NB4 (cell line): ENCODE measurements at regions not wholly inside any gene's neighbourhood (a gene's known extent, or its start where the extent isn't known, plus 50 kb on each side); places are given as distances from the start of the nearest gene placed in this dataset.

Experiments
- POLR2A ChIP-seq: IDR thresholded peaks from 2 replicates; pipeline ENCODE4 v1.6.1; 2011; ENCODE audit warnings: mild to moderate bottlenecking; ENCODE audit not compliant: insufficient read length; ENCODE audit errors: extremely low read depth
- TF ChIP-seq, protein P1 (sequence below): IDR thresholded peaks from one replicate; pipeline ENCODE4 v1.5.1; 2012; ENCODE audit warnings: low read depth, low read length

DNA sequence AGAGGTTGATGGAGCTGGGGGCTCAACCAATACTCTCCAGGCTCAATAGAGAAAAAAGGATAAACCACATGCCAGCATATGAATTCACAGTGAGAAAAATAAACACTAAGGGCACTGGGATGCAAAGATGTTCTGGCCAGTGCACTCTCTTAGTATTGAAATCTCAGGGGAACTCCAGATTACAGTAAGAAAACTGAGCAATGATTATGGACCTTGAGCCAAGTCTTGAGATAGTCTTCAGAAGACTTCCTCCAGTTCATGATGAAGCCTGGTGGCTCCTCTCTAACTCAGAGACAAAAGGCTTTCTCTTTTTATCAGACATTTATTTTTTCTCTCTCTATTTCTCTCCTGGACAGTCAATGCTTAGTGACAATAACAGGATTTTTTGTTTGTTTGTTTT is 139.8 kb upstream of the SPEF2 start:
- TF ChIP-seq POLR2A = no peak
- TF ChIP-seq, protein P1, sequence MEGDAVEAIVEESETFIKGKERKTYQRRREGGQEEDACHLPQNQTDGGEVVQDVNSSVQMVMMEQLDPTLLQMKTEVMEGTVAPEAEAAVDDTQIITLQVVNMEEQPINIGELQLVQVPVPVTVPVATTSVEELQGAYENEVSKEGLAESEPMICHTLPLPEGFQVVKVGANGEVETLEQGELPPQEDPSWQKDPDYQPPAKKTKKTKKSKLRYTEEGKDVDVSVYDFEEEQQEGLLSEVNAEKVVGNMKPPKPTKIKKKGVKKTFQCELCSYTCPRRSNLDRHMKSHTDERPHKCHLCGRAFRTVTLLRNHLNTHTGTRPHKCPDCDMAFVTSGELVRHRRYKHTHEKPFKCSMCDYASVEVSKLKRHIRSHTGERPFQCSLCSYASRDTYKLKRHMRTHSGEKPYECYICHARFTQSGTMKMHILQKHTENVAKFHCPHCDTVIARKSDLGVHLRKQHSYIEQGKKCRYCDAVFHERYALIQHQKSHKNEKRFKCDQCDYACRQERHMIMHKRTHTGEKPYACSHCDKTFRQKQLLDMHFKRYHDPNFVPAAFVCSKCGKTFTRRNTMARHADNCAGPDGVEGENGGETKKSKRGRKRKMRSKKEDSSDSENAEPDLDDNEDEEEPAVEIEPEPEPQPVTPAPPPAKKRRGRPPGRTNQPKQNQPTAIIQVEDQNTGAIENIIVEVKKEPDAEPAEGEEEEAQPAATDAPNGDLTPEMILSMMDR = no peak
